HepG2 (cell line): ENCODE measurements at regions not wholly inside any gene's neighbourhood (a gene's known extent, or its start where the extent isn't known, plus 50 kb on each side); places are given as distances from the start of the nearest gene placed in this dataset.

Experiments used
- ATAC-seq: fragments of 200-7000 bp; cut with Tn5 transposase; 3 replicates; pipeline ENCODE4 v1.9.1; 2020; ENCODE audit warnings: mild to moderate bottlenecking, moderate library complexity
- BruUV-seq: library from RNA; stranded (reverse); fragments of 400-500 nt; replicated peaks from 2 replicates; lab custom pipeline; 2021; lab: Mats Ljungman, UMichigan
- CTCF ChIA-PET: fragments of 300-600 bp; formaldehyde crosslinking; extraction: SDS; loops from one replicate; lab custom pipeline; 2021; ENCODE audit warnings: low total read pairs, inconsistent platforms, low intra/inter-chr PET ratio; lab: Yijun Ruan, JAX
- POLR2A ChIA-PET: fragments of 350-600 bp; sonication (Branson Sonifier 250); formaldehyde crosslinking; loops from one replicate; lab custom pipeline; 2020; ENCODE audit warnings: antibody characterized with exemption, inconsistent platforms; lab: Yijun Ruan, JAX
- DNase-seq: peaks from one replicate; pipeline ENCODE4 v3.0.0-alpha.2; 2015; ENCODE audit warnings: low spot score
- FAIRE-seq: peaks from 3 replicates; lab custom pipeline; 2011; peaks lifted over from hg19 to GRCh38; lab: Jason Lieb, UNC
- H2AFZ ChIP-seq: one replicate; pipeline ENCODE4 v1.6.1; 2011; ENCODE audit warnings: low read length, inconsistent platforms
- H3K27ac ChIP-seq: fragments of 300-600 bp; 3 replicates; pipeline ENCODE4 v1.8.0; 2011; ENCODE audit warnings: mixed run types, mild to moderate bottlenecking, mixed read lengths, low read length, inconsistent platforms; ENCODE audit not compliant: insufficient read depth; ENCODE audit errors: extremely low read length
- H3K27me3 ChIP-seq, 2 experiments: fragments of 200-600 bp in 1 of 2; 2 replicates in 1 of 2; 3 replicates in 1 of 2; pipeline versions ENCODE4 v1.6.0 to v1.8.0; 2011; ENCODE audit warnings: low read length in 2 of 2, mild to moderate bottlenecking in 2 of 2, moderate library complexity in 2 of 2, inconsistent platforms in 1 of 2; ENCODE audit not compliant: insufficient read depth in 2 of 2, control insufficient read depth in 1 of 2
- H3K36me3 ChIP-seq, 2 experiments: fragments of 200-600 bp in 1 of 2; replicated peaks in 1 of 2; 2 replicates in 1 of 2; 3 replicates in 1 of 2; pipeline versions ENCODE4 v1.5.1 to v1.8.0; 2011; ENCODE audit warnings: low read length in 2 of 2, inconsistent platforms in 1 of 2; ENCODE audit not compliant: insufficient read depth in 2 of 2, control insufficient read depth in 1 of 2
- H3K4me1 ChIP-seq: 2 replicates; pipeline ENCODE4 v1.5.1; 2012; ENCODE audit warnings: low read length, inconsistent platforms; ENCODE audit not compliant: insufficient read depth
- H3K4me2 ChIP-seq: 2 replicates; pipeline ENCODE4 v1.6.0; 2011; ENCODE audit warnings: low read depth, low read length, inconsistent platforms
- H3K4me3 ChIP-seq, 3 experiments: fragments of 200-600 bp in 1 of 3; sonication (generic), shearing (Covaris generic) in 1 of 3; replicated peaks in 1 of 3; 2 replicates each; pipeline ENCODE4 v1.5.1; 2011 to 2016; ENCODE audit warnings: low read length in 3 of 3, inconsistent platforms in 2 of 3, low read depth in 2 of 3, mild to moderate bottlenecking in 2 of 3, control low read depth in 1 of 3, mixed read lengths in 1 of 3; ENCODE audit not compliant: insufficient read depth in 1 of 3
- H3K79me2 ChIP-seq: one replicate; pipeline ENCODE4 v1.6.1; 2011; ENCODE audit warnings: low read length, inconsistent platforms; ENCODE audit not compliant: insufficient read depth
- H3K9ac ChIP-seq: 2 replicates; pipeline ENCODE4 v1.6.0; 2011; ENCODE audit warnings: mild to moderate bottlenecking, low read depth, low read length, inconsistent platforms; ENCODE audit not compliant: insufficient read depth
- H3K9me3 ChIP-seq: 2 replicates; pipeline ENCODE4 v1.5.1; 2012; ENCODE audit warnings: mild to moderate bottlenecking, low read length
- H4K20me1 ChIP-seq: 2 replicates; pipeline ENCODE4 v1.6.0; 2011; ENCODE audit warnings: inconsistent platforms, mild to moderate bottlenecking, low read length, moderate library complexity; ENCODE audit not compliant: insufficient read depth
- CHD2 ChIP-seq: IDR thresholded peaks from 2 replicates; pipeline ENCODE4 v1.6.1; 2011; ENCODE audit warnings: low read depth, low read length, improper control_type of control experiment
- HIVEP1 ChIP-seq: sonication (generic); formaldehyde crosslinking; IDR thresholded peaks from 2 replicates; pipeline ENCODE4 v1.4.0; 2020; ENCODE audit warnings: mild to moderate bottlenecking, missing genetic modification reagents
- MYC ChIP-seq: sonication (generic); formaldehyde crosslinking; IDR thresholded peaks from 2 replicates; pipeline ENCODE4 v1.9.0; 2021; ENCODE audit warnings: missing genetic modification reagents, borderline replicate concordance
- NONO ChIP-seq, 2 experiments: fragments of 450-650 bp in 1 of 2; sonication (generic) in 1 of 2; formaldehyde crosslinking in 1 of 2; IDR thresholded peaks in 1 of 2; conservative IDR thresholded peaks in 1 of 2; 2 replicates each; pipeline versions ENCODE4 v1.6.1 to v1.8.0; 2017 to 2022; ENCODE audit warnings: mild to moderate bottlenecking in 1 of 2, missing genetic modification reagents in 1 of 2, moderate library complexity in 1 of 2
- ZBTB21 ChIP-seq: sonication (generic); formaldehyde crosslinking; IDR thresholded peaks from 2 replicates; pipeline ENCODE4 v1.4.0; 2020; ENCODE audit warnings: missing genetic modification reagents
- ZMAT3 ChIP-seq: sonication (generic); formaldehyde crosslinking; conservative IDR thresholded peaks from 2 replicates; pipeline ENCODE4 v1.7.0; 2021; ENCODE audit warnings: missing genetic modification reagents
- ZMYM2 ChIP-seq: sonication (generic); formaldehyde crosslinking; IDR thresholded peaks from 2 replicates; pipeline ENCODE4 v1.8.0; 2022; ENCODE audit warnings: mild to moderate bottlenecking, missing genetic modification reagents
- ZNF7 ChIP-seq: IDR thresholded peaks from 2 replicates; pipeline ENCODE4 v1.6.1; 2016; ENCODE audit warnings: missing biosample characterization, missing genetic modification reagents
- WGBS: methylation state at CpG from one replicate; pipeline ENCODE4 v1.1.6; 2017; ENCODE audit warnings: low lambda C conversion rate; 5-methylcytosine and 5-hydroxymethylcytosine counted together
- in situ Hi-C: cut with HindIII; loops from 2 replicates; pipeline ENCODE4 v1.10.0; 2017; ENCODE audit warnings: low pct_unique_long_range_greater_than_20kb; ENCODE audit not compliant: extremely low pct_ligation_motif_present
- intact Hi-C: fragments of 100-400 bp; cut with micrococcal nuclease; formaldehyde crosslinking; loops from one replicate; pipeline ENCODE4 v1.10.0; 2022; ENCODE audit not compliant: unreplicated experiment
- TF ChIP-seq, protein P1 (sequence below): sonication (generic); formaldehyde crosslinking; conservative IDR thresholded peaks from 2 replicates; pipeline ENCODE4 v1.8.1; 2023; ENCODE audit warnings: missing genetic modification reagents
- TF ChIP-seq, protein P2 (sequence below): IDR thresholded peaks from 2 replicates; pipeline ENCODE4 v1.6.1; 2016; ENCODE audit warnings: missing compliant biosample characterization, missing genetic modification reagents, borderline replicate concordance
- TF ChIP-seq, protein P3 (sequence below): sonication (generic); formaldehyde crosslinking; IDR thresholded peaks from 2 replicates; pipeline ENCODE4 v1.4.0; 2020; ENCODE audit warnings: missing genetic modification reagents, mild to moderate bottlenecking, borderline replicate concordance
- TF ChIP-seq, protein P4 (sequence below): sonication (generic); formaldehyde crosslinking; IDR thresholded peaks from 2 replicates; pipeline ENCODE4 v1.9.0; 2021; ENCODE audit warnings: missing genetic modification reagents, borderline replicate concordance

DNA sequence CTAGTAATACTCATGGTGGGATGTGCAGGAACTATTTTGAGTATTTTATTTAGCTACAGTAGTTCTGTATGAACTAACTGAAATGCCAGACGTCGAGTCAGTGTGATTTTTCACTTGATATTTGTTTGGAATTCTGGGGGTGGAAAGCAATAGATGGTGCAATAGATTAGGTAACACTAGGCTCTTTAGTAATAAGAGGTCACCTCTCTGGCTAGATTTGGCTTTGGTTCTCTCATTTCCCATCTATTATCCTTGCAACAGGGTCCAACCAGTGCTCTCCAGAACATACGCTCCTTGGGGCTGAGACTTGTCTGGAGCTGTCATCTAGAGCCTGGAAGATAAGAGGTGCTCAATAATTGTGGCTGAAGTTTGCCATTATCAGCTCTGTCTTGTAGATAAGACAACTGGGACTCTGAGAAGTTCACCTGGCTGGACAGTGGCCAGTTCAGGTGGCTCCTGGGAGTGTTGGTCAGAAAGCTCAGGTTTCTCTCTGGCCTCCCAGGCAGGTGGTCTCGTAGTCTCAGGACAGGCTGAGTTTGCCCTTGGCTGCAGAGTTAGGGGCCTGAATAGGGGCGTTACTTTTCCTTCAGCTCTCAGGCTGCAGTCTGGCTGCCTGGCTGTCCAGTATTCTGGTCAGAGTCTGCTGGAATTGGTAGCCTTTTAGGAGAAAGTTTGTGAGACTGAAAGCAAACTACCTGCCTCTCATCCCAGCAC lies 277.5 kb upstream of the RGMA start:
- TF ChIP-seq, protein P1, sequence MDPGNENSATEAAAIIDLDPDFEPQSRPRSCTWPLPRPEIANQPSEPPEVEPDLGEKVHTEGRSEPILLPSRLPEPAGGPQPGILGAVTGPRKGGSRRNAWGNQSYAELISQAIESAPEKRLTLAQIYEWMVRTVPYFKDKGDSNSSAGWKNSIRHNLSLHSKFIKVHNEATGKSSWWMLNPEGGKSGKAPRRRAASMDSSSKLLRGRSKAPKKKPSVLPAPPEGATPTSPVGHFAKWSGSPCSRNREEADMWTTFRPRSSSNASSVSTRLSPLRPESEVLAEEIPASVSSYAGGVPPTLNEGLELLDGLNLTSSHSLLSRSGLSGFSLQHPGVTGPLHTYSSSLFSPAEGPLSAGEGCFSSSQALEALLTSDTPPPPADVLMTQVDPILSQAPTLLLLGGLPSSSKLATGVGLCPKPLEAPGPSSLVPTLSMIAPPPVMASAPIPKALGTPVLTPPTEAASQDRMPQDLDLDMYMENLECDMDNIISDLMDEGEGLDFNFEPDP, result no peak
- no peak for TF ChIP-seq ZNF7 (CRISPR knock-in tag)
- TF ChIP-seq, protein P2, sequence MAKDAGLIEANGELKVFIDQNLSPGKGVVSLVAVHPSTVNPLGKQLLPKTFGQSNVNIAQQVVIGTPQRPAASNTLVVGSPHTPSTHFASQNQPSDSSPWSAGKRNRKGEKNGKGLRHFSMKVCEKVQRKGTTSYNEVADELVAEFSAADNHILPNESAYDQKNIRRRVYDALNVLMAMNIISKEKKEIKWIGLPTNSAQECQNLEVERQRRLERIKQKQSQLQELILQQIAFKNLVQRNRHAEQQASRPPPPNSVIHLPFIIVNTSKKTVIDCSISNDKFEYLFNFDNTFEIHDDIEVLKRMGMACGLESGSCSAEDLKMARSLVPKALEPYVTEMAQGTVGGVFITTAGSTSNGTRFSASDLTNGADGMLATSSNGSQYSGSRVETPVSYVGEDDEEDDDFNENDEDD (CRISPR knock-in tag), result no peak
- TF ChIP-seq MYC, result no peak
- TF ChIP-seq CHD2, result no peak
- no peak for TF ChIP-seq ZMYM2 (CRISPR knock-in tag)
- TF ChIP-seq HIVEP1 (CRISPR knock-in tag), result no peak
- TF ChIP-seq, protein P3, sequence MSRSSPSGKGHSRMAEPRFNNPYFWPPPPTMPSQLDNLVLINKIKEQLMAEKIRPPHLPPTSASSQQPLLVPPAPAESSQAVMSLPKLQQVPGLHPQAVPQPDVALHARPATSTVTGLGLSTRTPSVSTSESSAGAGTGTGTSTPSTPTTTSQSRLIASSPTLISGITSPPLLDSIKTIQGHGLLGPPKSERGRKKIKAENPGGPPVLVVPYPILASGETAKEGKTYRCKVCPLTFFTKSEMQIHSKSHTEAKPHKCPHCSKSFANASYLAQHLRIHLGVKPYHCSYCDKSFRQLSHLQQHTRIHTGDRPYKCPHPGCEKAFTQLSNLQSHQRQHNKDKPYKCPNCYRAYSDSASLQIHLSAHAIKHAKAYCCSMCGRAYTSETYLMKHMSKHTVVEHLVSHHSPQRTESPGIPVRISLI (CRISPR knock-in tag), result no peak
- no peak for TF ChIP-seq ZBTB21 (CRISPR knock-in tag)
- TF ChIP-seq, protein P4, sequence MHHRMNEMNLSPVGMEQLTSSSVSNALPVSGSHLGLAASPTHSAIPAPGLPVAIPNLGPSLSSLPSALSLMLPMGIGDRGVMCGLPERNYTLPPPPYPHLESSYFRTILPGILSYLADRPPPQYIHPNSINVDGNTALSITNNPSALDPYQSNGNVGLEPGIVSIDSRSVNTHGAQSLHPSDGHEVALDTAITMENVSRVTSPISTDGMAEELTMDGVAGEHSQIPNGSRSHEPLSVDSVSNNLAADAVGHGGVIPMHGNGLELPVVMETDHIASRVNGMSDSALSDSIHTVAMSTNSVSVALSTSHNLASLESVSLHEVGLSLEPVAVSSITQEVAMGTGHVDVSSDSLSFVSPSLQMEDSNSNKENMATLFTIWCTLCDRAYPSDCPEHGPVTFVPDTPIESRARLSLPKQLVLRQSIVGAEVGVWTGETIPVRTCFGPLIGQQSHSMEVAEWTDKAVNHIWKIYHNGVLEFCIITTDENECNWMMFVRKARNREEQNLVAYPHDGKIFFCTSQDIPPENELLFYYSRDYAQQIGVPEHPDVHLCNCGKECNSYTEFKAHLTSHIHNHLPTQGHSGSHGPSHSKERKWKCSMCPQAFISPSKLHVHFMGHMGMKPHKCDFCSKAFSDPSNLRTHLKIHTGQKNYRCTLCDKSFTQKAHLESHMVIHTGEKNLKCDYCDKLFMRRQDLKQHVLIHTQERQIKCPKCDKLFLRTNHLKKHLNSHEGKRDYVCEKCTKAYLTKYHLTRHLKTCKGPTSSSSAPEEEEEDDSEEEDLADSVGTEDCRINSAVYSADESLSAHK, result no peak
- no peak for TF ChIP-seq ZMAT3 (CRISPR knock-in tag)
- no peak for TF ChIP-seq NONO (IDR thresholded peaks at IDR 0.05)
- TF ChIP-seq NONO (CRISPR knock-in tag; conservative IDR thresholded peaks at IDR 0.05), result no peak
- H2AFZ ChIP-seq, result no peak overlapping the region
- DNase-seq (no peak), ATAC-seq (no peak), FAIRE-seq (no peak)
- no TSS peak for BruUV-seq
- H3K9ac ChIP-seq, result no peak overlapping the region
- H4K20me1 ChIP-seq, result no peaks in the 10 kb centered on the region
- no peaks in the 10 kb centered on the region for H3K79me2 ChIP-seq
- no peak overlapping the region for H3K4me3 ChIP-seq
- in situ Hi-C loops, result no loop called here
- no peaks in the 10 kb centered on the region for H3K36me3 ChIP-seq
- H3K4me2 ChIP-seq, result no peak overlapping the region
- WGBS, result 4% methylated on average over 3 of the region's 5 CpGs
- no peaks in the 10 kb centered on the region for H3K9me3 ChIP-seq
- H3K27me3 ChIP-seq, result peaks cover 0 to 10% of the 10 kb centered on the region in 2 experiments; a peak in 2 of 5 replicates
- intact Hi-C loops, result no loop called here
- CTCF ChIA-PET, result no interaction called here
- H3K27ac ChIP-seq, result no peak overlapping the region
- POLR2A ChIA-PET, result interaction anchor here (1.3 kb wide), 1 partner anchor 25 kb away, joined by 3 read pairs; no protein-coding TSS in a partner anchor
- H3K4me1 ChIP-seq, result no peaks in the 10 kb centered on the region
